DOHH2 (cell line): ENCODE measurements at regions not wholly inside any gene's neighbourhood (a gene's known extent, or its start where the extent isn't known, plus 50 kb on each side); places are given as distances from the start of the nearest gene placed in this dataset.

Experiments used
- H3F3A ChIP-seq: fragments of 200-600 bp; sonication (generic), shearing (Covaris generic); 2 replicates; pipeline ENCODE4 v1.6.0; 2016; ENCODE audit warnings: antibody characterized with exemption, mild to moderate bottlenecking; ENCODE audit not compliant: control insufficient read depth, insufficient read depth
- H3K27ac ChIP-seq: fragments of 200-600 bp; sonication (generic); 2 replicates; pipeline ENCODE4 v1.5.1; 2014; ENCODE audit warnings: low read depth, mild to moderate bottlenecking, low read length, moderate library complexity
- H3K27me3 ChIP-seq: fragments of 200-600 bp; sonication (generic); 2 replicates; pipeline ENCODE4 v1.6.1; 2014; ENCODE audit warnings: mild to moderate bottlenecking, low read length, mixed read lengths; ENCODE audit not compliant: control insufficient read depth
- H3K36me3 ChIP-seq: fragments of 200-600 bp; sonication (generic); 2 replicates; pipeline ENCODE4 v1.6.1; 2014; ENCODE audit warnings: mild to moderate bottlenecking, low read length, moderate library complexity, mixed read lengths; ENCODE audit not compliant: control insufficient read depth
- H3K4me1 ChIP-seq: fragments of 200-600 bp; sonication (generic); 2 replicates; pipeline ENCODE4 v1.6.1; 2014; ENCODE audit warnings: mild to moderate bottlenecking, low read length, mixed read lengths; ENCODE audit not compliant: control insufficient read depth
- H3K4me2 ChIP-seq: fragments of 200-600 bp; sonication (generic); 2 replicates; pipeline ENCODE4 v1.6.0; 2014; ENCODE audit warnings: mild to moderate bottlenecking, low read length, moderate library complexity
- H3K4me3 ChIP-seq: fragments of 200-600 bp; sonication (generic); 2 replicates; pipeline ENCODE4 v1.5.1; 2014; ENCODE audit warnings: mild to moderate bottlenecking, low read length, mixed read lengths
- H3K79me2 ChIP-seq: fragments of 200-600 bp; sonication (generic); 2 replicates; pipeline ENCODE4 v1.6.1; 2014; ENCODE audit warnings: mild to moderate bottlenecking, low read length, mixed read lengths; ENCODE audit not compliant: control insufficient read depth
- H3K9me2 ChIP-seq: fragments of 200-600 bp; sonication (generic); replicated peaks from 2 replicates; pipeline ENCODE4 v1.6.1; 2014; ENCODE audit warnings: mild to moderate bottlenecking, low read length, mixed read lengths; ENCODE audit not compliant: control insufficient read depth
- H3K9me3 ChIP-seq: fragments of 200-600 bp; sonication (generic); 2 replicates; pipeline ENCODE4 v1.6.1; 2014; ENCODE audit warnings: antibody characterized with exemption, low read length, mixed read lengths; ENCODE audit not compliant: control insufficient read depth, insufficient read depth
- H4K20me1 ChIP-seq: fragments of 200-600 bp; sonication (generic); 2 replicates; pipeline ENCODE4 v1.6.0; 2014; ENCODE audit warnings: low read depth, mild to moderate bottlenecking, antibody characterized with exemption, low read length, moderate library complexity; ENCODE audit not compliant: control insufficient read depth, insufficient read depth
- EZH2phosphoT487 ChIP-seq: fragments of 200-600 bp; sonication (generic); IDR thresholded peaks from 2 replicates; pipeline ENCODE4 v1.6.1; 2017; ENCODE audit warnings: borderline replicate concordance, mild to moderate bottlenecking, antibody characterized with exemption, low read length, moderate library complexity, mixed read lengths
- TF ChIP-seq, protein P1 (sequence below): fragments of 200-600 bp; sonication (generic); IDR thresholded peaks from one replicate; pipeline ENCODE4 v1.5.1; 2014; ENCODE audit warnings: antibody characterized with exemption, mild to moderate bottlenecking, low read depth, low read length; ENCODE audit not compliant: poor library complexity, severe bottlenecking

- Histone ChIP-seq H3K4me1 (no peaks in the 10 kb centered on the region), H4K20me1 (no peaks in the 10 kb centered on the region), H3K36me3 (no peaks in the 10 kb centered on the region), H3F3A (no peaks in the 10 kb centered on the region), H3K27ac (no peak overlapping the region), H3K4me2 (no peak overlapping the region), H3K27me3 (no peaks in the 10 kb centered on the region), H3K4me3 (no peak overlapping the region), H3K79me2 (no peaks in the 10 kb centered on the region), H3K9me2 (no peaks in the 10 kb centered on the region), H3K9me3 (peaks cover 24% of the 10 kb centered on the region; the same call in 1 of the 2 replicates)
- TF ChIP-seq, protein P1, sequence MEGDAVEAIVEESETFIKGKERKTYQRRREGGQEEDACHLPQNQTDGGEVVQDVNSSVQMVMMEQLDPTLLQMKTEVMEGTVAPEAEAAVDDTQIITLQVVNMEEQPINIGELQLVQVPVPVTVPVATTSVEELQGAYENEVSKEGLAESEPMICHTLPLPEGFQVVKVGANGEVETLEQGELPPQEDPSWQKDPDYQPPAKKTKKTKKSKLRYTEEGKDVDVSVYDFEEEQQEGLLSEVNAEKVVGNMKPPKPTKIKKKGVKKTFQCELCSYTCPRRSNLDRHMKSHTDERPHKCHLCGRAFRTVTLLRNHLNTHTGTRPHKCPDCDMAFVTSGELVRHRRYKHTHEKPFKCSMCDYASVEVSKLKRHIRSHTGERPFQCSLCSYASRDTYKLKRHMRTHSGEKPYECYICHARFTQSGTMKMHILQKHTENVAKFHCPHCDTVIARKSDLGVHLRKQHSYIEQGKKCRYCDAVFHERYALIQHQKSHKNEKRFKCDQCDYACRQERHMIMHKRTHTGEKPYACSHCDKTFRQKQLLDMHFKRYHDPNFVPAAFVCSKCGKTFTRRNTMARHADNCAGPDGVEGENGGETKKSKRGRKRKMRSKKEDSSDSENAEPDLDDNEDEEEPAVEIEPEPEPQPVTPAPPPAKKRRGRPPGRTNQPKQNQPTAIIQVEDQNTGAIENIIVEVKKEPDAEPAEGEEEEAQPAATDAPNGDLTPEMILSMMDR: no peak
- TF ChIP-seq EZH2phosphoT487: no peak
These were observed 719.0 kb downstream of the KCNJ18 start for GRCh38 chr17:22411185-22411784.

DNA sequence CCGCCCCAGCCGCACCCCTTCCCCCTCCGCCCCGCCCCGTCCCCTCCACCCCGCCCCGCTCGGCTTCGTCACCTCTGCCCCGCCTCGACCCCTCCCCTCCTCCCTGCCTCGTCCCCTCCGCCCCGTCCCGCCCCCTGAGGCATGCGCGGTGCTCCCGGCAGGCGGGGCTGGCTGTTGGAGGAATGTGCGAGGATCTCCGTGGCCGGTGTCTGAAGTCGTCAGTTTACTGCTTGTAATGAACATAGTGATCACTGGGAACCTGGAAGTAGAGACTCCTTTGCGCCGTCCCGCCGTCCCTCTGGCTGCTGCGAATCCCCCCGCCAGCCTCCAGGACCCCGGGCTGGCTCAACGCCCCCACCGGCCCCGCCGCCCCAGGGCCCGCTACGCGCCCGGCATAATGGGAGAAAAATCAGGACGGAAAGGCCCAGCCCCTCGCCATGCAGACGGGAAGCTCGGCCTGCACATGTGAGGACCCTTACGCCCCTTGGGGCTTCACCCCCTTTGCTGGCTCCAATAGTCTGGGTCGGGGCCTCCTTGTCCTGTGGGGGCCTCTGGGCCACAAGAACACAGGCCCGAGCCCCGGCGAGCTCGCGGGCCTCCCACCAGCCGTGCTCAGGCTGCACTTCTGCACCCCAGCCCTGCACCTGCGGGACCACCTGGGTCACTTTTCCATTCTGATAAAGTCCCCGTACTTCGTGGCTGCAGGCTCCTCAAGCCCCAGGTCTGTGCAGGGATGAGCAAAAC lies 743.1 kb downstream of the KCNJ18 start:
- H3K4me2 ChIP-seq: no peak overlapping the region
- H3F3A ChIP-seq: no peaks in the 10 kb centered on the region
- H3K36me3 ChIP-seq: no peaks in the 10 kb centered on the region
- no peaks in the 10 kb centered on the region for H3K9me2 ChIP-seq
- H3K27me3 ChIP-seq: no peaks in the 10 kb centered on the region
- no peaks in the 10 kb centered on the region for H4K20me1 ChIP-seq
- H3K4me3 ChIP-seq: no peak overlapping the region
- H3K4me1 ChIP-seq: no peaks in the 10 kb centered on the region
- H3K79me2 ChIP-seq: no peaks in the 10 kb centered on the region
- H3K27ac ChIP-seq: no peak overlapping the region
- no peak for TF ChIP-seq EZH2phosphoT487
- TF ChIP-seq, protein P1: no peak
- H3K9me3 ChIP-seq: 0 out of 2 replicates have a peak, but pooled peaks cover 4% of the 10 kb centered on the region

DNA sequence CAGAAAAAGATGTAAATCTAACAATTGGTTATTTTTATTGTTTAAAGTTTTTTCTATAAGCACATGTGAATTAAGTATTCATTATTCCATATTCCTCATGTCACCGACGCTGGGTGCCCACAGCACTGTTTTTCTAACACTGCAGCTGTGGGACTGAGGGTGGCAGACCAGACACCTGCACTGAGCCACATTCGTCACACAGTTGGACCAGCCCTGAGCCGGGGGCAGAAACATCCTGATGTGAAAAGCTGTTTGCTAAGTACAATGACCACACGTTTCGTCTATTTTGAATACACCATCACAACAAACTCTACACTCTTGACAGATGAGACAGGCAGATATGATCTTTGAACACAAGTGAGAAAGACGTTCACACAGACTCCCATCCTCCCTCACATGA lies 749.5 kb downstream of the KCNJ18 start:
- no peaks in the 10 kb centered on the region for H3K9me3 ChIP-seq
- no peaks in the 10 kb centered on the region for H3K27me3 ChIP-seq
- no peaks in the 10 kb centered on the region for H3K9me2 ChIP-seq
- H3K4me3 ChIP-seq: no peak overlapping the region
- no peak overlapping the region for H3K27ac ChIP-seq
- no peaks in the 10 kb centered on the region for H3K36me3 ChIP-seq
- TF ChIP-seq EZH2phosphoT487: no peak
- TF ChIP-seq, protein P1: no peak
- no peaks in the 10 kb centered on the region for H3K4me1 ChIP-seq
- no peaks in the 10 kb centered on the region for H3F3A ChIP-seq
- no peaks in the 10 kb centered on the region for H4K20me1 ChIP-seq
- no peaks in the 10 kb centered on the region for H3K79me2 ChIP-seq
- no peak overlapping the region for H3K4me2 ChIP-seq
